NCI-H2029 treated with DMSO at 0.1 percent for 48 hours (cell line): ENCODE measurements at regions not wholly inside any gene's neighbourhood (a gene's known extent, or its start where the extent isn't known, plus 50 kb on each side); places are given as distances from the start of the nearest gene placed in this dataset.
"Not testable (repeated sequence)": the region's sequence is repeated elsewhere in the genome, so short reads cannot be mapped to it uniquely, and the experiment has no call there.

Source experiments
- DNase-seq: peaks from one replicate; lab custom pipeline; 2025; lab: John Stamatoyannopoulos, UW

- no peak for DNase-seq
Observed at GRCh38 chr12:126282691-126283090, 1217.5 kb downstream of the AACS start.

GRCh38 chr12:126286203-126286602 lies 1221.0 kb downstream of the AACS start:
- DNase-seq, result no peak

GRCh38 chr12:126290456-126290855 lies 1225.2 kb downstream of the AACS start:
- DNase-seq, result no peak

GRCh38 chr12:126291987-126292386 lies 1226.8 kb downstream of the AACS start:
- DNase-seq, result not testable (repeated sequence)

GRCh38 chr12:126295652-126296051 lies 1230.4 kb downstream of the AACS start:
- no peak for DNase-seq

GRCh38 chr12:126309278-126309677 lies 1244.0 kb downstream of the AACS start:
- no peak for DNase-seq

- no peak for DNase-seq
Observed at GRCh38 chr12:126312457-126312856, 1247.2 kb downstream of the AACS start.

GRCh38 chr12:126316411-126316810 lies 1251.2 kb downstream of the AACS start:
- DNase-seq, result no peak

GRCh38 chr12:126337556-126338441 lies 1272.6 kb downstream of the AACS start:
- no peak for DNase-seq

- no peak for DNase-seq
Observed at GRCh38 chr12:126342866-126343265, 1277.6 kb downstream of the AACS start.

- no peak for DNase-seq
Observed at GRCh38 chr12:126343321-126343720, 1278.1 kb downstream of the AACS start.

GRCh38 chr12:126346087-126346486 lies 1280.9 kb downstream of the AACS start:
- no peak for DNase-seq

- no peak for DNase-seq
Observed at GRCh38 chr12:126347421-126347820, 1282.2 kb downstream of the AACS start.

GRCh38 chr12:126349383-126349782 lies 1284.1 kb downstream of the AACS start:
- DNase-seq, result no peak

- DNase-seq, result no peak
Observed at GRCh38 chr12:126353604-126354003, 1288.4 kb downstream of the AACS start.

GRCh38 chr12:126354633-126355032 lies 1289.4 kb downstream of the AACS start:
- DNase-seq, result no peak

GRCh38 chr12:126355346-126355745 lies 1290.1 kb downstream of the AACS start:
- DNase-seq, result no peak

GRCh38 chr12:126358806-126359205 lies 1293.6 kb downstream of the AACS start:
- DNase-seq, result no peak

GRCh38 chr12:126359216-126359615 lies 1294.0 kb downstream of the AACS start:
- no peak for DNase-seq

- DNase-seq, result no peak
Observed at GRCh38 chr12:126361804-126362203, 1296.6 kb downstream of the AACS start.

GRCh38 chr12:126362493-126362892 lies 1297.3 kb downstream of the AACS start:
- no peak for DNase-seq

GRCh38 chr12:126362964-126363363 lies 1297.7 kb downstream of the AACS start:
- no peak for DNase-seq

- DNase-seq, result no peak
Observed at GRCh38 chr12:126369487-126370463, 1304.5 kb downstream of the AACS start.
